SK-N-MC (cell line): ENCODE measurements at regions not wholly inside any gene's neighbourhood (a gene's known extent, or its start where the extent isn't known, plus 50 kb on each side); places are given as distances from the start of the nearest gene placed in this dataset.

ENCODE experiments used
- DNase-seq: peaks from one replicate; pipeline ENCODE4 v3.0.0-alpha.2; 2011; ENCODE audit warnings: low read depth, low spot score
- H3K27ac ChIP-seq: fragments of 200-600 bp; sonication (generic); 2 replicates; pipeline ENCODE4 v1.5.1; 2016; ENCODE audit warnings: mixed run types
- H3K36me3 ChIP-seq: fragments of 200-600 bp; sonication (generic); 2 replicates; pipeline ENCODE4 v1.6.1; 2017; ENCODE audit warnings: antibody characterized with exemption, low read length, mixed read lengths; ENCODE audit not compliant: insufficient read depth
- H3K4me3 ChIP-seq: fragments of 200-600 bp; sonication (generic); 2 replicates; pipeline ENCODE4 v1.5.1; 2016
- H3K9ac ChIP-seq: fragments of 200-600 bp; sonication (generic); 2 replicates; pipeline ENCODE4 v1.8.0; 2017; ENCODE audit warnings: mixed run types, mixed read lengths; ENCODE audit not compliant: insufficient read length
- H3K9me3 ChIP-seq: fragments of 200-600 bp; sonication (generic); 2 replicates; pipeline ENCODE4 v1.6.1; 2017; ENCODE audit warnings: low read depth, mild to moderate bottlenecking, antibody characterized with exemption, low read length, moderate library complexity, mixed read lengths
- EZH2 ChIP-seq: fragments of 200-600 bp; sonication (generic); IDR thresholded peaks from one replicate; pipeline ENCODE4 v1.6.1; 2017; ENCODE audit warnings: antibody characterized with exemption
- FOXP2 ChIP-seq: optimal IDR thresholded peaks from 2 replicates; pipeline ENCODE3; 2011; ENCODE audit warnings: mild to moderate bottlenecking, moderate library complexity; ENCODE audit not compliant: insufficient read depth; ENCODE audit errors: extremely low read length, control extremely low read depth
- POLR2AphosphoS5 ChIP-seq: IDR thresholded peaks from 2 replicates; pipeline ENCODE4 v1.6.1; 2012; ENCODE audit warnings: mild to moderate bottlenecking, low read depth, low read length, borderline replicate concordance

DNA sequence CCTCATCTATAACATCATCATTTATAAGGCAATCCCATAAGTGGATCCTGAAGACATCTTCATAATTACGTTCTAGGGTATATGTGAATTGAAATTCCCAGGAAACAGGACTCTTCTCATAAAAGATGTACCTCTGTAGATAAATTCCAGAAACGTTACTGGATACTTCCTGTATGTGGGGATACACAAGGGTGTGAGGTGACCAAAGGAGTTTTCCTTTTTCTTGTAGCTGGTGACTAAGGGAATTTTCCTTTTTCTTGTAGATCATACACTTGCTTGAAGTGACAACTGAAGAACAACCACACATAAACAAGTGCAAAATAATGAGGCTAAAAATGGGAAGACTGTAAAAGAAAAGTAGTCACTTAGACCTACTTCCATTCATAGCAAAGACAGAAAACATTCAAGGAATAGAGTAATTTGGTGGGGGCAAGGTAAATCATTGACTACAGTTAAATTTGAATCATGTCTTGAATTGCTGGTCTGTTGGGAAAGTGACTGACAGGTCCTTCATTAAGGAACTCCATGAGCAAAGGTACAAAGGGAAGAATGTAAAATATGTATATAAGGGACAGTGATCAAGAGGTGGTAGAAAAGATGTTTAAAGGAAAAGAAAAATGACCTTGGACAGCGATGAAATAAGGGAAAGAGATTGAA lies 53.2 kb upstream of the UBE2E3 start:
- Histone ChIP-seq H3K4me3 (no peak overlapping the region), H3K9me3 (no peaks in the 10 kb centered on the region), H3K36me3 (no peaks in the 10 kb centered on the region), H3K27ac (no peak overlapping the region), H3K9ac (no peak overlapping the region)
- DNase-seq, result no peak
- TF ChIP-seq EZH2 (no peak), POLR2AphosphoS5 (no peak), FOXP2 (no peak)

DNA sequence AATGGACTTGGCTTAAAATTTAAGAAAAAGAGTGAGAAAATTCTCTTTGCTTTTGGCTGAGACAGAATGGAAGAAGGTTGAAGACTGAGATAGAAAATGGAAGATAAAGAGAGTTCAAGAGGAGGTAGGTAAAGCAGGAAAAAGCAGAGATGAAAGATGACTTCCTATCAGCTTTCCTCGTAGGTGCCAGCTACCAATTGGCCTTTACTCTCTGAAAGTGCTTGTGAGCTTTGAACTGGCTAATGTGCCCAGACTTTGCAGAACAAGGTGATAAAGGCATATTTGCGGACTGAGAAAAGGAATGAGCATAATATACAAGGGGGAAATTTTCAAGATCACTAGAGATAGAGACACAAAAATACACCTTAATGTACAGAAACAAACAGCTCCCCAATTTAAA lies 54.7 kb upstream of the UBE2E3 start:
- no peak for DNase-seq
- H3K4me3 ChIP-seq, result no peak overlapping the region
- H3K9ac ChIP-seq, result no peak overlapping the region
- no peak overlapping the region for H3K27ac ChIP-seq
- no peaks in the 10 kb centered on the region for H3K36me3 ChIP-seq
- TF ChIP-seq FOXP2 (no peak), POLR2AphosphoS5 (no peak), EZH2 (no peak)
- no peaks in the 10 kb centered on the region for H3K9me3 ChIP-seq

DNA sequence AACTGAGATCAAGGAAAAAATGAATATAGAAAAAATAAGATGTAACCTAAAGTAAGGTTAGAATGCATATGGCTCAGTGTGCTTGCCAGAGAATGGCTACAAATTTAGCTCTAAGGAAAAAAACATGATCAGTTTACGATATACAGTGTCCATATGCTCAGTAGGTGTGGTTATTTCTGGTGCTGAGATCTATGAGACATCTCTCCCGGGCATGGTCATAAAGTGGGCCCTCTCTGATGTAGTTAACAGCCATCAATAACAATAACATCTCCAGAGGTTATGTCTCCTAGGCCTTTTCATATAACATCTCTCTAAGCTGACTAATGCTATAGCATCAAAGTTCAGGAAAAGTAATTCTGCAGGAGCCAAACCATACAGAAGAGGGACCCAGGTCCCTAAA lies 56.3 kb upstream of the UBE2E3 start:
- H3K36me3 ChIP-seq, result no peaks in the 10 kb centered on the region
- no peak overlapping the region for H3K9ac ChIP-seq
- H3K27ac ChIP-seq, result no peak overlapping the region
- H3K4me3 ChIP-seq, result no peak overlapping the region
- no peak for TF ChIP-seq EZH2
- TF ChIP-seq FOXP2, result no peak
- TF ChIP-seq POLR2AphosphoS5, result no peak
- H3K9me3 ChIP-seq, result no peaks in the 10 kb centered on the region
- no peak for DNase-seq

DNA sequence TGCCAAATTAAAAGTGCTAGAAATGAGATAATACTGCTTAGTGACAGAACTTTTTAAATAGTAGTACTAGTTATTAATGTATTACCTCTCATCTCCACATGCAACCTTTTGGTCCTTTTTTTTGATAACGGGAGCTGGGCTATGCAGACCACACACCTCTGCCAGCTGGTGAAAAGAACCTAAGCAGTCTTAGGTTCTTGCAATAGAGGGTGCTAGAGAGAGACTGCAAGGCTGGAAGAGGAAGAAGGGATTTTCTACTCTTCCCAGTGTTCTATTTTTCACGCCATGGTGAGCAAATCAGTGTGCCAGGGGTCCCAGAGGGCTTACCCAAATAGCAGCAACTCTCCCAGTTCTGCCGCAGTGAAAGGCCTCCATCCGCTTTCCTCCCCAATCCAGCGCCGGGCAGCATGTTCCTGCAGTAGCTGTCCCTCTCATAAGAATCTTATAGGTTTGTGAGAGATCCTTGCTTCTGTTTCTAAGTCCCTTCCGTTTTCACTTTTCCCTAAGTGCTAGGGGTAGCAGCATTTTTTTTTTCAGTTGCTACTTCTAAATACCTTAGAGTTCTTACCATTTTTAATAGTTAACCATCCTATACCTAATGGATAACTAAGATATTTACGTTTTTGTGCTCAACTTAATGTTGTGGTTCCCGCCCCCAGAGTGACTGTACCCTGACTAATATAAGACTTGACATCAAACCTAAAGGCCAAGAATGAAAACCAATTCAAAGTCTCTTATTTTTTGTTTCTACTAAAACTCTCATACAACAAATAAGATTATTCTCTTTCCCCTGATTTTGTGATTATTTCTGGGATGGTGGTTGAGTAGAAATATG lies 69.4 kb upstream of the UBE2E3 start:
- Histone ChIP-seq H3K9me3 (no peaks in the 10 kb centered on the region; the same call in 1 of the 2 replicates), H3K27ac (no peak overlapping the region), H3K36me3 (no peaks in the 10 kb centered on the region), H3K4me3 (no peak overlapping the region), H3K9ac (no peak overlapping the region)
- TF ChIP-seq POLR2AphosphoS5 (no peak), FOXP2 (no peak), EZH2 (no peak)
- no peak for DNase-seq

DNA sequence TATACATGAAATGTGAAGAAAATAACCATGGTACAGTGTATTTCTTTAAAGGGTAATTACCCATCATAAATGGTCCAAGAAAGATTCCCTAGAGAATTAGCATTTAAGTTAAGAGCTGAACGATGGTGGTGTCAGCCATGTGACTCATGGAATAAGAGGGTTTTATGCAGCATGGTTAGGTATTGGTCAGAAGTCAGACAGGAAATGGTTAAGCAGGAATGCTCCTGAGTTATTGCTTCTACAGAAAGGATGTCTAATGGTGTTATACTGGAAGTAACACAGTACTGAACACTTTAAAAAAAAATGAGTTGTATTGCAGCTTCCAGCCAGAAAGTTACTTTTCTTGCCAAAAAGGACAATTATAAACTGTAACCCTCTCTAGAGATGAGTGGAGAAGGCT lies 72.7 kb upstream of the UBE2E3 start:
- no peak overlapping the region for H3K9ac ChIP-seq
- H3K9me3 ChIP-seq, result no peaks in the 10 kb centered on the region; the same call in 1 of the 2 replicates
- no peak for DNase-seq
- no peak for TF ChIP-seq EZH2
- TF ChIP-seq FOXP2, result no peak
- no peak for TF ChIP-seq POLR2AphosphoS5
- H3K36me3 ChIP-seq, result no peaks in the 10 kb centered on the region
- H3K4me3 ChIP-seq, result no peak overlapping the region
- no peak overlapping the region for H3K27ac ChIP-seq

DNA sequence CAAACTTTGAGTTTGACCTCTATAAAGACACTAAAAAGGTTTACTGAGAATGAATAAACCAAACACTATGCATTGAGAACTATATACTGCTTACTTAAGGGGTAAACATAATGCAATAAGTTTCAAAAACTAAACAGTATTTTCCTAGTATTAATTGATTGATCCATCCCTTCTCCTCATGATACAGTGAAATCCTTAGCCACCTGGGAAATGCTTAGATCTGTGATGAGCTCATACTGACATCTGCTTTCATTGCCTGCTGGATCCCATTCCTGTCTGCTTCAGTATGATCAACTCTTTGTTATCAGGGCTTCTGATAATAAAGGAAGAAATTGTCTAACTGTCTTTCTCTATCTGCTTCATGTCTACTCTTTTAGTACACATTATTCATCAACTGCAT lies 74.9 kb upstream of the UBE2E3 start:
- no peak overlapping the region for H3K9ac ChIP-seq
- H3K9me3 ChIP-seq, result no peaks in the 10 kb centered on the region; the same call in 1 of the 2 replicates
- no peak for DNase-seq
- no peak overlapping the region for H3K4me3 ChIP-seq
- H3K27ac ChIP-seq, result no peak overlapping the region
- no peak for TF ChIP-seq FOXP2
- no peak for TF ChIP-seq POLR2AphosphoS5
- no peak for TF ChIP-seq EZH2
- H3K36me3 ChIP-seq, result no peaks in the 10 kb centered on the region

DNA sequence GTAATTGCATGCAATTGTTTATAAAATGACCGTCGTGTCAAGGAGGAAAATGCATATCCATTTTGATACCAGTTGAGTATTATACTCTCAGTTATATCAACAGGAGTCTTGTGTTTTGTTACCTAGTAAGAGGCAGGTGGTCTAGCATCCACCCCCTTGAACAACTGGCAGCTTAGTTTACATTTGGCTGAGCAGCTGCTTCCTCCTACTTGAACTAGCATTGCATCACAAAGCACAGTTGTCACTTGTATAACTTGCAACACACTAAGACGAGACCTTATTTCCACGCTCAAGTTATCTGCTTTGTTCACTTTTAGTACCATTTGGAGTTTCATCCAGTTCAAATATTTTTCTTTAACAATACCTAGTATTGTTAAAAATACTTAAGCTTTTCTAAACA lies 75.4 kb upstream of the UBE2E3 start:
- no peak overlapping the region for H3K9ac ChIP-seq
- TF ChIP-seq POLR2AphosphoS5, result no peak
- no peak for TF ChIP-seq FOXP2
- no peak for TF ChIP-seq EZH2
- no peaks in the 10 kb centered on the region for H3K36me3 ChIP-seq
- H3K4me3 ChIP-seq, result no peak overlapping the region
- H3K9me3 ChIP-seq, result no peaks in the 10 kb centered on the region; the same call in 1 of the 2 replicates
- no peak overlapping the region for H3K27ac ChIP-seq
- no peak for DNase-seq

DNA sequence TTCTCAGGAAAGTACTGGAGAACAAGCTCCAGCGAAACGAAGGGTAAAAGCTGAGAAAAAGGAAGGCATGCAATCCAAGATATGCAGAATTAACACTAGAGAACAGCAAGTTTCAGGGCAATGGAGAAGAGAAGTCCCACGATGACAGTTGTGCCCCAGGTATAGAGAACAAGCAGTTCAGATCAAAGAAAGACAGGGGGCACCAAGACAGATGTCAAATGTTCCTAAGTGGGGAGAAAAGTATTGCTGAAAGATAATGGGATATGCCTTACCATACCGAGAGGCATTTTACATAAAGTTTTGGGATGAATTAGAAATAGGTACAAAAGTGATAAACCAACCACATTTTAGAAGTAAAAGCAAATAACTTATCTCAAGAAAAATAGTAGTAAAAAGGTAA lies 79.1 kb upstream of the UBE2E3 start:
- no peaks in the 10 kb centered on the region for H3K36me3 ChIP-seq
- H3K27ac ChIP-seq, result no peak overlapping the region
- H3K9me3 ChIP-seq, result no peaks in the 10 kb centered on the region
- TF ChIP-seq EZH2, result no peak
- TF ChIP-seq POLR2AphosphoS5, result no peak
- TF ChIP-seq FOXP2, result no peak
- H3K4me3 ChIP-seq, result no peak overlapping the region
- H3K9ac ChIP-seq, result no peak overlapping the region
- no peak for DNase-seq

DNA sequence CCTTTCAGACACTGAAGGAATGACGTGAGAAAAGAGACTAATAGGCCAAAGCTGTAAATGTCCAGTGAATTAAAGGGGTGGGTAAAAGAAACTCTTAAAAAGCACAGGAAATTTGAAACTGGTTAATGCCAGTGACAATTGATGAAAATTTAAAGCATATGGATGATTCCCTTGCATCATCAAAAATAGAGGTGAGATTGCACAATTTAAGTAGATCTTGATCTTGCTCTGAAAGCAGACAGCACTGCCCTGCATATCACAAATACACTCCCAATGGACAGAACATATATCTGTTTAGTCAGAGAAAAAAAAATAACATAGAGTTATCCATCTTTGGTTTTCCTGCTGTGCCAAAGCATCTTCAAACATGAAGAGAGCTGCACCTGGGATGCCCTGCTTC lies 86.7 kb upstream of the UBE2E3 start:
- H3K9ac ChIP-seq, result no peak overlapping the region
- DNase-seq, result no peak
- TF ChIP-seq POLR2AphosphoS5 (no peak), FOXP2 (no peak), EZH2 (no peak)

More for the DNA sequence above, 86.7 kb upstream of the UBE2E3 start:
- no peak overlapping the region for H3K4me3 ChIP-seq
- no peaks in the 10 kb centered on the region for H3K36me3 ChIP-seq
- H3K27ac ChIP-seq, result no peak overlapping the region
- no peaks in the 10 kb centered on the region for H3K9me3 ChIP-seq
